GM12878 (cell line): ENCODE measurements at regions not wholly inside any gene's neighbourhood (a gene's known extent, or its start where the extent isn't known, plus 50 kb on each side); places are given as distances from the start of the nearest gene placed in this dataset.

Experiments
- ATAC-seq: fragments of 200-7000 bp; cut with Tn5 transposase; 3 replicates; pipeline ENCODE4 v1.9.1; 2020; ENCODE audit warnings: mild to moderate bottlenecking, moderate library complexity
- BruUV-seq: library from RNA; stranded (reverse); fragments of 400-500 nt; replicated peaks from 2 replicates; lab custom pipeline; 2021; lab: Mats Ljungman, UMichigan
- CTCF ChIA-PET: fragments of 300-600 bp; sonication (Branson Sonifier 250); formaldehyde crosslinking; extraction: SDS; loops from one replicate; lab custom pipeline; 2021; ENCODE audit warnings: inconsistent platforms; lab: Yijun Ruan, JAX
- POLR2A ChIA-PET: fragments of 350-600 bp; formaldehyde crosslinking; extraction: SDS; loops from one replicate; lab custom pipeline; 2021; ENCODE audit warnings: inconsistent platforms; lab: Charles Lee
- RAD21 ChIA-PET: fragments of 300-600 bp; sonication (Branson Sonifier 250); formaldehyde crosslinking; loops from one replicate; lab custom pipeline; 2023; ENCODE audit warnings: antibody characterized with exemption; ENCODE audit not compliant: unreplicated experiment; lab: Charles Lee
- SMC1A ChIA-PET: fragments of 300-600 bp; sonication (Branson Sonifier 250); formaldehyde crosslinking; loops from one replicate; lab custom pipeline; 2023; ENCODE audit not compliant: unreplicated experiment, uncharacterized antibody; lab: Charles Lee
- DNase-seq: peaks from one replicate; pipeline ENCODE4 v3.0.0-alpha.2; 2011; ENCODE audit warnings: low read depth, low spot score
- FAIRE-seq: peaks from 3 replicates; lab custom pipeline; 2011; peaks lifted over from hg19 to GRCh38; lab: Jason Lieb, UNC
- H2AFZ ChIP-seq: 2 replicates; pipeline ENCODE4 v1.6.0; 2011; ENCODE audit warnings: low read depth, low read length, control low read depth; ENCODE audit not compliant: control insufficient read depth
- H3K27ac ChIP-seq: 2 replicates; pipeline ENCODE4 v1.5.1; 2011; ENCODE audit warnings: control low read depth; ENCODE audit not compliant: control insufficient read depth, insufficient read depth
- H3K27me3 ChIP-seq, 2 experiments: replicated peaks in 1 of 2; 2 replicates each; pipeline versions ENCODE4 v1.6.0 to v1.6.1; 2011; ENCODE audit warnings: low read length in 1 of 2; ENCODE audit not compliant: control insufficient read depth in 2 of 2, insufficient read depth in 2 of 2
- H3K36me3 ChIP-seq, 2 experiments: 2 replicates each; pipeline ENCODE4 v1.5.1; 2011; ENCODE audit warnings: low read length in 1 of 2; ENCODE audit not compliant: control insufficient read depth in 2 of 2, insufficient read depth in 2 of 2
- H3K4me1 ChIP-seq: 2 replicates; pipeline ENCODE4 v1.6.1; 2011; ENCODE audit warnings: mild to moderate bottlenecking, low read length, moderate library complexity, mixed read lengths; ENCODE audit not compliant: control insufficient read depth, insufficient read depth
- H3K4me2 ChIP-seq: 2 replicates; pipeline ENCODE4 v1.6.0; 2011; ENCODE audit warnings: control low read depth; ENCODE audit not compliant: control insufficient read depth, insufficient read depth
- H3K4me3 ChIP-seq: fragments of 200-600 bp; sonication (generic); 2 replicates; pipeline ENCODE4 v1.5.1; 2016
- H3K79me2 ChIP-seq: 2 replicates; pipeline ENCODE4 v1.6.0; 2011; ENCODE audit warnings: low read length; ENCODE audit not compliant: control insufficient read depth, insufficient read depth
- H3K9ac ChIP-seq: 2 replicates; pipeline ENCODE4 v1.8.0; 2011; ENCODE audit warnings: low read length, control low read depth, mixed read lengths; ENCODE audit not compliant: control insufficient read depth, insufficient read depth
- H3K9me3 ChIP-seq: replicated peaks from 3 replicates; pipeline ENCODE4 v1.5.1; 2011; ENCODE audit warnings: mild to moderate bottlenecking, low read length; ENCODE audit not compliant: control insufficient read depth, insufficient read depth
- H4K20me1 ChIP-seq: 2 replicates; pipeline ENCODE4 v1.6.0; 2011; ENCODE audit not compliant: control insufficient read depth, insufficient read depth
- BCL11A ChIP-seq: IDR thresholded peaks from 2 replicates; pipeline ENCODE4 v1.6.1; 2011; ENCODE audit warnings: low read depth, low read length
- BMI1 ChIP-seq: fragments of 450-650 bp; IDR thresholded peaks from 2 replicates; pipeline ENCODE4 v1.6.1; 2016; ENCODE audit warnings: mild to moderate bottlenecking, moderate library complexity, borderline replicate concordance
- CHD4 ChIP-seq: fragments of 200-600 bp; sonication (generic); IDR thresholded peaks from 2 replicates; pipeline ENCODE4 v1.6.1; 2016; ENCODE audit warnings: mild to moderate bottlenecking
- CUX1 ChIP-seq: IDR thresholded peaks from 2 replicates; pipeline ENCODE4 v1.6.1; 2012; ENCODE audit warnings: improper control_type of control experiment, low read depth, low read length; ENCODE audit not compliant: insufficient replicate concordance
- MYB ChIP-seq: fragments of 150-350 bp; IDR thresholded peaks from 2 replicates; pipeline ENCODE4 v1.6.1; 2014; ENCODE audit warnings: mild to moderate bottlenecking, low read depth, low read length, borderline replicate concordance
- RB1 ChIP-seq: fragments of 450-650 bp; formaldehyde crosslinking; IDR thresholded peaks from 2 replicates; pipeline ENCODE4 v1.6.1; 2017; ENCODE audit warnings: mild to moderate bottlenecking, borderline replicate concordance
- RBBP5 ChIP-seq: fragments of 200-600 bp; sonication (generic); conservative IDR thresholded peaks from 2 replicates; pipeline ENCODE4 v1.6.1; 2016
- RFX5 ChIP-seq: IDR thresholded peaks from 2 replicates; pipeline ENCODE4 v1.6.1; 2011; ENCODE audit warnings: low read depth, low read length, improper control_type of control experiment
- ZBTB4 ChIP-seq: fragments of 450-650 bp; formaldehyde crosslinking; IDR thresholded peaks from 2 replicates; pipeline ENCODE4 v1.4.0; 2022; ENCODE audit warnings: mild to moderate bottlenecking, moderate library complexity
- ZNF207 ChIP-seq: fragments of 450-650 bp; IDR thresholded peaks from 2 replicates; pipeline ENCODE4 v1.6.1; 2014; ENCODE audit warnings: antibody characterized with exemption, mild to moderate bottlenecking, borderline replicate concordance
- ZNF384 ChIP-seq: IDR thresholded peaks from 2 replicates; pipeline ENCODE4 v1.6.1; 2012; ENCODE audit warnings: low read depth, mild to moderate bottlenecking, low read length, improper control_type of control experiment, borderline replicate concordance
- ZNF622 ChIP-seq: fragments of 450-650 bp; IDR thresholded peaks from 2 replicates; pipeline ENCODE4 v1.6.1; 2017; ENCODE audit warnings: mild to moderate bottlenecking, inconsistent platforms
- WGBS: methylation state at CpG from one replicate; pipeline ENCODE4 v1.1.6; 2016; ENCODE audit warnings: low lambda C conversion rate; ENCODE audit not compliant: insufficient replicate concordance, insufficient coverage; ENCODE audit errors: missing lambda C conversion rate; 5-methylcytosine and 5-hydroxymethylcytosine counted together
- in situ Hi-C: fragments of 300-500 bp; cut with MboI; formaldehyde crosslinking; loops from 9 replicates; pipeline ENCODE4 v1.14.3; 2018; ENCODE audit warnings: mixed read lengths
- intact Hi-C: fragments of 100-400 bp; cut with micrococcal nuclease; formaldehyde crosslinking; loops from one replicate; pipeline ENCODE4 v1.14.2; 2022; ENCODE audit not compliant: unreplicated experiment

GRCh38 chr18:47720741-47721140 lies 209.7 kb downstream of the SMAD2 start (continued):
- TF ChIP-seq CUX1 (no peak), ZNF384 (no peak), RFX5 (no peak), ZNF207 (no peak), MYB (no peak), RB1 (no peak)

- DNase-seq (no peak), FAIRE-seq (no peak), ATAC-seq (no peak)
- H3K27me3 ChIP-seq, result peaks cover 0 to 1% of the 10 kb centered on the region in 2 experiments; a peak in 2 of 4 replicates
- intact Hi-C loops (no loop called here), in situ Hi-C loops (no loop called here)
- no peaks in the 10 kb centered on the region for H3K4me1 ChIP-seq
- ChIA-PET SMC1A (interaction anchor here (0.9 kb wide), 1 partner anchor 38 kb away, joined by 4 read pairs; no protein-coding TSS in a partner anchor), CTCF (no interaction called here), POLR2A (no interaction called here), RAD21 (no interaction called here)
- no peak overlapping the region for H2AFZ ChIP-seq
- H4K20me1 ChIP-seq, result no peaks in the 10 kb centered on the region
- BruUV-seq, result no TSS peak
- no peak overlapping the region for H3K9ac ChIP-seq
- no peak overlapping the region for H3K4me2 ChIP-seq
- no peaks in the 10 kb centered on the region for H3K9me3 ChIP-seq
- no peaks in the 10 kb centered on the region for H3K36me3 ChIP-seq
- WGBS, result 42% methylated on average over 7 of the region's 7 CpGs
- H3K27ac ChIP-seq, result no peak overlapping the region
- H3K4me3 ChIP-seq, result no peak overlapping the region
- H3K79me2 ChIP-seq, result no peaks in the 10 kb centered on the region
- TF ChIP-seq RBBP5, result no peak
- no peak for TF ChIP-seq ZNF622
- no peak for TF ChIP-seq ZBTB4
- no peak for TF ChIP-seq BCL11A
- no peak for TF ChIP-seq BMI1
- no peak for TF ChIP-seq CHD4
Measured at GRCh38 chr18:47719096-47719780, 211.2 kb downstream of the SMAD2 start.
